HG03175 (cell line): ENCODE measurements at regions not wholly inside any gene's neighbourhood (a gene's known extent, or its start where the extent isn't known, plus 50 kb on each side); places are given as distances from the start of the nearest gene placed in this dataset.
"Not testable (repeated sequence)": the region's sequence is repeated elsewhere in the genome, so short reads cannot be mapped to it uniquely, and the experiment has no call there.

Experiments used
- ATAC-seq: cut with Tn5 transposase; IDR thresholded peaks from one replicate; pipeline ENCODE4 v1.9.1; 2021; ENCODE audit warnings: mild to moderate bottlenecking, moderate library complexity; ENCODE audit not compliant: unreplicated experiment

DNA sequence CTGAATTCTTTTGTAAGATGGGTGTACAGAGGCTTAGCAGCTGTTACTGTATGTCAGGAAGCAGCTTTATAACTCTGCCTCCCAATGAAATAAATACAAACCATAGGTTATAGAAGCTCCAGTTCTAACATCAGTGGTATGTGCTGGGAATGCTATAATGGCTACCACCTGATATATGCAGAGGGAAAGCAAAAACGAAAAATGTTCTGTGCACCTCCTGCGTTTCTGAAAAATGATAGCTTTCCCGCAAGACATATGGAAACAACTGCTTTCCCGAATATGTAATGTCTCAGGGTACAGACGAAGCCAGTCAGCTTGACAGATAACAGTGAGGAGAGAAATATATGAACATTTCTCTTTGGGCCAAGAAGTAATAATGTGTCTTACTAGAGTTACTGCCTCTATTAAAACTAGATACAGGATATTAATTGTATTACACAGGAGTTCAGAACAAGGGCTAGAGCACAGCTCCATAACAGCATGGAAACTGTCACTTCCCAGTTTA is 517.0 kb upstream of the NRSN1 start:
- ATAC-seq = no peak

- ATAC-seq = no peak
Measured at GRCh38 chr6:23611776-23612381, 514.1 kb upstream of the NRSN1 start.

DNA sequence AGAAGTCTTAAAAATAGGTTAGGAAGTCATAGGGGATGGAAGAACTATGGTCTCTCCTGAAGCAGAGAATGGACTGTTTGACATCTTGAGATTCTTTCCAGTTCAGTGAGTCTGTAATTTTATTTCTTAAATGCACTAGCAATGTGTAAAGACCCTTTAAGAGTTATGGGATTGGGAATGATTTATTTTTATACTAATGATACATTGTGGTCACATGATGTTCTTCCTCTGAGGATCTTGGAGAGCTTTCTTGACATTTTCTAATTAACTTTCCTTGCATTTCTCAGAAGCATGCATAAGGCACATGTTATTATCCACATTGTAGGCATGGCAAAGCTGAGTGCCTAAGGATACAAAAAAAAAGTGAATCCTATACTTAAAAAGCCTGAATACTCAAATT is 507.6 kb upstream of the NRSN1 start:
- ATAC-seq = no peak

- ATAC-seq = no peak
Measured at GRCh38 chr6:23620911-23621401, 505.1 kb upstream of the NRSN1 start.

GRCh38 chr6:23630726-23631635 is 495.0 kb upstream of the NRSN1 start:
- ATAC-seq = no peak

- no peak for ATAC-seq
Measured at GRCh38 chr6:23633996-23634395, 492.0 kb upstream of the NRSN1 start.

GRCh38 chr6:23635150-23635549 is 490.9 kb upstream of the NRSN1 start:
- no peak for ATAC-seq

- no peak for ATAC-seq
Measured at GRCh38 chr6:23637296-23637695, 488.7 kb upstream of the NRSN1 start.

DNA sequence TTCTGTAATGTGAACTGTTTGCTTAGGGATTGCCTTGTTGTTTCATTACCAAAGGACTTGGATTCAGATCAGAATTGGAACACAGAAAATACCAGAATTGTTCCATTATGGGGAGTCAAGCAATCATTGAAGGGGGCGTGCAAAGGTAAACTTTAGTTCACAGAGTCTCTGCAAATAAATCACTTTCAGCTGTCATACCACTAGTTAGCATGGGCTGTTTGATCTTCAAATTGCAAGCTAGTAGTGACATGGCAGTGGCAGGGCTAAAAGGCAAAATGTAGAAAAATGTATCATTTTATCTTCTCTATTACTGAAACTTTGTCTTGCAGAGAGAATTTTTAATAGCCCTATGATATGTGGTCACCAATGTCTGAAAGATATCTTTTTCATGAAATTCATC is 483.2 kb upstream of the NRSN1 start:
- ATAC-seq = no peak

- ATAC-seq = no peak
Measured at GRCh38 chr6:23647045-23647444, 479.0 kb upstream of the NRSN1 start.

- no peak for ATAC-seq
Measured at GRCh38 chr6:23650676-23651075, 475.3 kb upstream of the NRSN1 start.

GRCh38 chr6:23654745-23655144 is 471.3 kb upstream of the NRSN1 start:
- ATAC-seq = no peak

DNA sequence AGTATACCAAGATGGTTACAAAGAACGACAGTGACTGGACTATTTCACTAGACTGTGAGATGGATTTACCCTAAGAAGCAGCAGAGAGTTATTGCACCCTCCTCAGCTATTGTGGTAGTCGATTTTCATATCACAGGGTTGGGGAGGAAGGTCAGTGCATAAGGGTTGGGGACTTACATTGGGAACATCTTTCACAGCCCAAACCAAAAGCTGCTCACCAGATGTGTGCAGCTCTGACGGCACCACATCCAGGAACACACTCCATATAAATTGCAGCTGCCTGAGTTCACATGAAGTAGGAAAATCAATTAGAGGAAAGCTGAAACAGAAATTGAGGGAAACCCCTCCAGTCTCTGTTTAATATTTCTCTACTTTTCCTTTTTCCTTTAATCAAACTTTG is 470.5 kb upstream of the NRSN1 start:
- ATAC-seq = no peak

GRCh38 chr6:23656255-23657194 is 469.5 kb upstream of the NRSN1 start:
- no peak for ATAC-seq

DNA sequence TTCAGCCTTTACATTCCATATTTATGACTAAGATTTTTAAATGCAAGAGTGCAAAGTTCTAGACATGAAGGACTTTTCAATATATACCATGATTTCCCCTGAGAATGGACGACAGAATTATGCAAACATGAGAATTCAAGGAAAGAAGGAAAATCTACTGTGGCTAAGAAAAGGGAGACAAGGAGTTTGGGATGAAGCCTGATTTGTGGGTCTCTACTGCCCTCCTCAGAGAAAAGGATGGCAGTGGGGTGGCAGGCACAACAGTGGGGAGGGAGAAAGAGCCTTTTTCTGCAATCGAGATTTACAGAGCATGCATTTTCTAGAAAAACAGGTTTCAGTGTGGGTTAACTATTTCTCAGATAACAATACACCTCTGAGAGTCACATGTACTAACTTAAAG is 466.9 kb upstream of the NRSN1 start:
- ATAC-seq = no peak

DNA sequence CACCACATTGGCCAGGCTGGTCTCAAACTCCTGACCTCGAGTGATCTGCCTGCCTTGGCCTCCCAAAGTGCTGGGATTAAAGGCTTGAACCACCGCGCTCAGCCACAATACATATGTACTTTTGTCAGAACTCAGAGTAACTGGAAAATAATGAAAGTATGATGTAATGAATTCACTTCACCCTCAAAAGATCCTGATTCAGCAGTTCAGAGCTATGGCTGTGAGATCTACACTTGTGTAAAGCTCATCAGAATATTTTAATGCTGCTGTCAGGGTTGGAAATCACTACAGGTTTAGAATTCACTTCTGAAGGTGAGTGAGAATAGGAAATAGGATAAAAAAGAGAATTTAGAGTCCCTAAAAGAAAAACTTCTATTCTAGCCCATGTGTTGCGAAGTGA is 464.5 kb upstream of the NRSN1 start:
- ATAC-seq = no peak

- ATAC-seq = no peak
Measured at GRCh38 chr6:23663096-23663495, 462.9 kb upstream of the NRSN1 start.

GRCh38 chr6:23663652-23664051 is 462.4 kb upstream of the NRSN1 start:
- no peak for ATAC-seq

DNA sequence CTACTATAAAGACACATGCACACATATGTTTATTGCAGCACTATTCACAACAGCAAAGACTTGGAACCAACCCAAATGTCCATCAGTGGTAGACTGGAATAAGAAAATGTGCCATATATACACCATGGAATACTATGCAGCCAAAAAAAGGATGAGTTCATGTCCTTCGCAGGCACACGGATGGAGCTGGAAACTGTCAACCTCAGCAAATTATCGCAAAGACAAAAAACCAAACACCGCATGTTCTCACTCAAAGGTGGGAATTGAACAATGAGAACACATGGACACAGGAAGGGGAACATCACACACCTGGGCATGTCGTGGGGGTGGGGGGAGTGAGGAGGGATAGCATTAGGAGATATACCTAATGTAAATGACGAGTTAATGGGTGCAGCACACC is 460.1 kb upstream of the NRSN1 start:
- ATAC-seq = not testable (repeated sequence)

- ATAC-seq = no peak
Measured at GRCh38 chr6:23672737-23673136, 453.3 kb upstream of the NRSN1 start.

GRCh38 chr6:23678626-23679025 is 447.4 kb upstream of the NRSN1 start:
- ATAC-seq = no peak
